Upper lobe of left lung (tissue), 4 donors: ENCODE measurements at regions not wholly inside any gene's neighbourhood (a gene's known extent, or its start where the extent isn't known, plus 50 kb on each side); places are given as distances from the start of the nearest gene placed in this dataset.

Experiments used
- CTCF ChIP-seq, 6 experiments: fragments of 450-650 bp in 4 of 6; fragments of 200-600 bp in 2 of 6; sonication (generic) in 2 of 6; IDR thresholded peaks; one replicate each; pipeline ENCODE4 v1.5.1; 2016 to 2019; ENCODE audit warnings: antibody characterized with exemption in 6 of 6
- EP300 ChIP-seq, 4 donors: sonication (generic); formaldehyde crosslinking; IDR thresholded peaks; one replicate each; pipeline ENCODE4 v1.5.1; 2017; ENCODE audit warnings: antibody characterized with exemption in 4 of 4, control low read depth in 2 of 4
- POLR2A ChIP-seq, 4 donors: fragments of 450-650 bp; IDR thresholded peaks; one replicate each; pipeline ENCODE4 v1.5.1; 2016 to 2017; ENCODE audit warnings: antibody characterized with exemption in 4 of 4, mild to moderate bottlenecking in 2 of 4
- POLR2AphosphoS5 ChIP-seq, 2 donors: sonication (generic); formaldehyde crosslinking; IDR thresholded peaks; one replicate each; pipeline ENCODE4 v1.5.1; 2017; ENCODE audit warnings: antibody characterized with exemption in 2 of 2

- no peak for TF ChIP-seq POLR2AphosphoS5 (IDR thresholded peaks at IDR 0.05)
- TF ChIP-seq POLR2A (IDR thresholded peaks at IDR 0.05) = no peak
- no peak for TF ChIP-seq CTCF (IDR thresholded peaks at IDR 0.05)
- no peak for TF ChIP-seq EP300 (IDR thresholded peaks at IDR 0.05)
Measured at GRCh38 chr5:120150770-120151169, 313.3 kb upstream of the PRR16 start.
